Panc1 (cell line): ENCODE measurements at regions not wholly inside any gene's neighbourhood (a gene's known extent, or its start where the extent isn't known, plus 50 kb on each side); places are given as distances from the start of the nearest gene placed in this dataset.
"Not testable (repeated sequence)": the region's sequence is repeated elsewhere in the genome, so short reads cannot be mapped to it uniquely, and the experiment has no call there.

Source experiments
- ATAC-seq: fragments of 200-7000 bp; cut with Tn5 transposase; 2 replicates; pipeline ENCODE4 v1.9.1; 2020; ENCODE audit warnings: mild to moderate bottlenecking, moderate library complexity
- BruUV-seq: library from RNA; stranded (reverse); fragments of 400-500 nt; replicated peaks from 2 replicates; lab custom pipeline; 2021; lab: Mats Ljungman, UMichigan
- CTCF ChIA-PET: fragments of 300-600 bp; sonication (Branson Sonifier 250); formaldehyde crosslinking; loops from one replicate; lab custom pipeline; 2022; ENCODE audit warnings: antibody characterized with exemption; lab: Charles Lee
- POLR2A ChIA-PET: fragments of 300-600 bp; sonication (Branson Sonifier 250); formaldehyde crosslinking; loops from one replicate; lab custom pipeline; 2022; ENCODE audit warnings: antibody characterized with exemption; lab: Charles Lee
- DNase-seq: peaks from one replicate; pipeline ENCODE4 v3.0.0-alpha.2; 2010; ENCODE audit warnings: low read depth, low spot score
- H3K27ac ChIP-seq: 2 replicates; pipeline ENCODE4 v1.5.1; 2011; ENCODE audit warnings: mild to moderate bottlenecking, low read length, inconsistent platforms
- H3K27me3 ChIP-seq: fragments of 200-500 bp; sonication (Bioruptor generic); 2 replicates; pipeline ENCODE4 v1.6.0; 2014; ENCODE audit warnings: low read length, inconsistent platforms; ENCODE audit not compliant: control insufficient read depth, insufficient read depth
- H3K36me3 ChIP-seq: fragments of 200-500 bp; sonication (Bioruptor generic); 2 replicates; pipeline ENCODE4 v1.5.1; 2014; ENCODE audit warnings: inconsistent platforms, mild to moderate bottlenecking, low read length, moderate library complexity; ENCODE audit not compliant: control insufficient read depth, insufficient read depth
- H3K4me1 ChIP-seq: 2 replicates; pipeline ENCODE4 v1.5.1; 2011; ENCODE audit warnings: inconsistent platforms, mild to moderate bottlenecking, low read length, moderate library complexity; ENCODE audit not compliant: control insufficient read depth, insufficient read depth
- H3K4me3 ChIP-seq, 2 experiments: 2 replicates each; pipeline ENCODE4 v1.5.1; 2011 to 2012; ENCODE audit warnings: low read depth in 2 of 2, low read length in 2 of 2, mild to moderate bottlenecking in 2 of 2, inconsistent platforms in 1 of 2, moderate library complexity in 1 of 2
- H3K9me3 ChIP-seq: fragments of 200-500 bp; sonication (Bioruptor generic); 2 replicates; pipeline ENCODE4 v1.5.1; 2014; ENCODE audit warnings: low read depth, mild to moderate bottlenecking, inconsistent platforms, low read length, moderate library complexity; ENCODE audit not compliant: control insufficient read depth, insufficient read depth
- POLR2AphosphoS5 ChIP-seq: IDR thresholded peaks from 2 replicates; pipeline ENCODE4 v1.6.1; 2012; ENCODE audit warnings: mild to moderate bottlenecking, low read depth, low read length, moderate library complexity
- SIN3A ChIP-seq: IDR thresholded peaks from 2 replicates; pipeline ENCODE4 v1.6.1; 2012; ENCODE audit warnings: low read depth, mild to moderate bottlenecking, low read length, moderate library complexity, borderline replicate concordance; ENCODE audit not compliant: insufficient read depth
- TCF7L2 ChIP-seq: IDR thresholded peaks from 2 replicates; pipeline ENCODE4 v1.6.1; 2011; ENCODE audit warnings: mild to moderate bottlenecking, low read depth, low read length, inconsistent platforms
- in situ Hi-C: cut with HindIII; loops from 2 replicates; pipeline ENCODE4 v1.10.0; 2016; ENCODE audit warnings: low sequenced_read_pairs, low pct_unique_long_range_greater_than_20kb
- intact Hi-C: fragments of 100-400 bp; cut with micrococcal nuclease; formaldehyde crosslinking; loops from one replicate; pipeline ENCODE4 v1.10.0; 2022; ENCODE audit not compliant: unreplicated experiment
- TF ChIP-seq, protein P1 (sequence below), 2 experiments: IDR thresholded peaks; 2 replicates each; pipeline ENCODE4 v1.6.1; 2011 to 2012; ENCODE audit warnings: low read depth in 2 of 2, control low read depth in 1 of 2, low read length in 1 of 2, mild to moderate bottlenecking in 1 of 2, moderate library complexity in 1 of 2; ENCODE audit not compliant: insufficient read depth in 1 of 2
- TF ChIP-seq, protein P2 (sequence below): fragments of 450-650 bp; IDR thresholded peaks from 2 replicates; pipeline ENCODE4 v1.5.1; 2017; ENCODE audit warnings: mild to moderate bottlenecking

DNA sequence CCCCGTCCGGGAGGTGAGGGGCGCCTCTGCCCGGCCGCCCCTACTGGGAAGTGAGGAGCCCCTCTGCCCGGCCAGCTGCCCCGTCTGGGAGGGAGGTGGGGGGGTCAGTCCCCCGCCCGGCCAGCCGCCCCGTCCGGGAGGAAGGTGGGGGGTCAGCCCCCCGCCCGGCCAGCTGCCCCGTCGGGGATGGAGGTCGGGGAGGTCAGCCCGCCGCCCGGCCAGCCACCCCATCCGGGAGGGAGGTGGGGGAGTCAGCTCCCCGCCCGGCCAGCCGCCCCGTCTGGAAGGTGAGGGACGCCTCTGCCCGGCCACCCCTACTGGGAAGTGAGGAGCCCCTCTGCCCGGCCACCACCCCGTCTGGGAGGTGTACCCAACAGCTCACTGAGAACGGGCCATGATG is 175.3 kb upstream of the CRIM1 start:
- BruUV-seq, H3K36me3 ChIP-seq, CTCF ChIA-PET, H3K4me1 ChIP-seq, H3K27me3 ChIP-seq, ATAC-seq, DNase-seq, intact Hi-C loops, POLR2A ChIA-PET, H3K9me3 ChIP-seq, in situ Hi-C loops, H3K4me3 ChIP-seq, H3K27ac ChIP-seq: not testable (repeated sequence)

DNA sequence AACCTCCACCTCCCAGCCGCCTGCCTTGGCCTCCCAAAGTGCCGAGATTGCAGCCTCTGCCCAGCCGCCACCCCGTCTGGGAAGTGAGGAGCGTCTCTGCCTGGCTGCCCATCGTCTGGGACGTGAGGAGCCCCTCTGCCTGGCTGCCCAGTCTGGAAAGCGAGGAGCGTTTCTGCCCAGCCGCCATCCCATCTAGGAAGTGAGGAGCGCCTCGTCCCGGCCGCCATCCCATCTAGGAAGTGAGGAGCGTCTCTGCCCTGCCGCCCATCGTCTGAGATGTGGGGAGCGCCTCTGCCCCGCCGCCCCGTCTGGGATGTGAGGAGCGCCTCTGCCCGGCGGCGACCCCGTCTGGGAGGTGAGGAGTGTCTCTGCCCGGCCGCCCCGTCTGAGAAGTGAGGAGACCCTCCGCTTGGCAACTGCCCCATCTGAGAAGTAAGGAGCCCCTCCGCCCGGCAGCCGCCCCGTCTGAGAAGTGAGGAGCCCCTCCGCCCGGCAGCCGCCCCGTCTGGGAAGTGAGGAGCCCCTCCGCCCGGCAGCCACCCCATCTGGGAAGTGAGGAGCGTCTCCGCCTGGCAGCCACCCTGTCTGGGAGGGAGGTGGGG is 175.8 kb upstream of the CRIM1 start:
- H3K36me3 ChIP-seq, H3K27me3 ChIP-seq, CTCF ChIA-PET, H3K4me1 ChIP-seq, intact Hi-C loops, BruUV-seq, in situ Hi-C loops, H3K9me3 ChIP-seq, POLR2A ChIA-PET, ATAC-seq, H3K27ac ChIP-seq, DNase-seq, H3K4me3 ChIP-seq: not testable (repeated sequence)

GRCh38 chr2:36178384-36178783 is 177.2 kb upstream of the CRIM1 start:
- H3K27me3 ChIP-seq, result no peaks in the 10 kb centered on the region
- CTCF ChIA-PET, result no interaction called here
- no peak overlapping the region for H3K27ac ChIP-seq
- in situ Hi-C loops (no loop called here), intact Hi-C loops (no loop called here)
- H3K4me1 ChIP-seq, result no peaks in the 10 kb centered on the region
- TF ChIP-seq, protein P1, sequence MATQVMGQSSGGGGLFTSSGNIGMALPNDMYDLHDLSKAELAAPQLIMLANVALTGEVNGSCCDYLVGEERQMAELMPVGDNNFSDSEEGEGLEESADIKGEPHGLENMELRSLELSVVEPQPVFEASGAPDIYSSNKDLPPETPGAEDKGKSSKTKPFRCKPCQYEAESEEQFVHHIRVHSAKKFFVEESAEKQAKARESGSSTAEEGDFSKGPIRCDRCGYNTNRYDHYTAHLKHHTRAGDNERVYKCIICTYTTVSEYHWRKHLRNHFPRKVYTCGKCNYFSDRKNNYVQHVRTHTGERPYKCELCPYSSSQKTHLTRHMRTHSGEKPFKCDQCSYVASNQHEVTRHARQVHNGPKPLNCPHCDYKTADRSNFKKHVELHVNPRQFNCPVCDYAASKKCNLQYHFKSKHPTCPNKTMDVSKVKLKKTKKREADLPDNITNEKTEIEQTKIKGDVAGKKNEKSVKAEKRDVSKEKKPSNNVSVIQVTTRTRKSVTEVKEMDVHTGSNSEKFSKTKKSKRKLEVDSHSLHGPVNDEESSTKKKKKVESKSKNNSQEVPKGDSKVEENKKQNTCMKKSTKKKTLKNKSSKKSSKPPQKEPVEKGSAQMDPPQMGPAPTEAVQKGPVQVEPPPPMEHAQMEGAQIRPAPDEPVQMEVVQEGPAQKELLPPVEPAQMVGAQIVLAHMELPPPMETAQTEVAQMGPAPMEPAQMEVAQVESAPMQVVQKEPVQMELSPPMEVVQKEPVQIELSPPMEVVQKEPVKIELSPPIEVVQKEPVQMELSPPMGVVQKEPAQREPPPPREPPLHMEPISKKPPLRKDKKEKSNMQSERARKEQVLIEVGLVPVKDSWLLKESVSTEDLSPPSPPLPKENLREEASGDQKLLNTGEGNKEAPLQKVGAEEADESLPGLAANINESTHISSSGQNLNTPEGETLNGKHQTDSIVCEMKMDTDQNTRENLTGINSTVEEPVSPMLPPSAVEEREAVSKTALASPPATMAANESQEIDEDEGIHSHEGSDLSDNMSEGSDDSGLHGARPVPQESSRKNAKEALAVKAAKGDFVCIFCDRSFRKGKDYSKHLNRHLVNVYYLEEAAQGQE (IDR thresholded peaks at IDR 0.05; ENCODE audit: insufficient read depth in 1 of 2, low read depth in 2 of 2, low read length in 1 of 2), result no peak
- TF ChIP-seq, protein P2, sequence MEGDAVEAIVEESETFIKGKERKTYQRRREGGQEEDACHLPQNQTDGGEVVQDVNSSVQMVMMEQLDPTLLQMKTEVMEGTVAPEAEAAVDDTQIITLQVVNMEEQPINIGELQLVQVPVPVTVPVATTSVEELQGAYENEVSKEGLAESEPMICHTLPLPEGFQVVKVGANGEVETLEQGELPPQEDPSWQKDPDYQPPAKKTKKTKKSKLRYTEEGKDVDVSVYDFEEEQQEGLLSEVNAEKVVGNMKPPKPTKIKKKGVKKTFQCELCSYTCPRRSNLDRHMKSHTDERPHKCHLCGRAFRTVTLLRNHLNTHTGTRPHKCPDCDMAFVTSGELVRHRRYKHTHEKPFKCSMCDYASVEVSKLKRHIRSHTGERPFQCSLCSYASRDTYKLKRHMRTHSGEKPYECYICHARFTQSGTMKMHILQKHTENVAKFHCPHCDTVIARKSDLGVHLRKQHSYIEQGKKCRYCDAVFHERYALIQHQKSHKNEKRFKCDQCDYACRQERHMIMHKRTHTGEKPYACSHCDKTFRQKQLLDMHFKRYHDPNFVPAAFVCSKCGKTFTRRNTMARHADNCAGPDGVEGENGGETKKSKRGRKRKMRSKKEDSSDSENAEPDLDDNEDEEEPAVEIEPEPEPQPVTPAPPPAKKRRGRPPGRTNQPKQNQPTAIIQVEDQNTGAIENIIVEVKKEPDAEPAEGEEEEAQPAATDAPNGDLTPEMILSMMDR, result no peak
- TF ChIP-seq POLR2AphosphoS5 (no peak), TCF7L2 (no peak), SIN3A (no peak)
- H3K36me3 ChIP-seq, result no peaks in the 10 kb centered on the region
- POLR2A ChIA-PET, result no interaction called here
- BruUV-seq, result no TSS peak
- ATAC-seq, result no peak
- no peak overlapping the region for H3K4me3 ChIP-seq
- no peaks in the 10 kb centered on the region; the same call in 1 of the 2 replicates for H3K9me3 ChIP-seq
- DNase-seq, result no peak
